ENCODE measurements at regions not wholly inside any gene's neighbourhood (a gene's known extent, or its start where the extent isn't known, plus 50 kb on each side); places are given as distances from the start of the nearest gene placed in this dataset.

DNA sequence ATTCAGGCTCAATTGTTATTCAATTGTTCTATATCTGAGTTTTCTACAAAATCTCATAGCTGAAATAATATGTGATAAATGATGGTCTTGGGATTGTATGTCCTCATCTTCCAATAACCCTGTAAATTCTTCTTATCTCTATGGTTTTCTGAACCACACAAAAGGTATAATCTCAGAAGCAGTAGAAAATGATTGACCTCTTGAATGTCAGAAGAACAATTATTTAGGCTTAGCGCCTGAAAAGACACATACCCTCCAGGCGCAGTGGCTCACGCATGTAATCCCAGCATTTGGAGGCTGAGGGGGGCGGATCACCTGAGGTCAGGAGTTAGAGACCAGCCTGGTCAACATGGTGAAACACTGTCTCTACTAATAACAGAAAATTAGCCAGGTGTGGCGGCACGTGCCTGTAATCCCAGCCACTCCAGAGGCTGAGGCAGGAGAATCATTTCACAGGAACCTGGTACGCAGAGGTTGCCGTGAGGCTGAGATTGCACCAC lies 288.0 kb upstream of the TBC1D5 start:
- TF ChIP-seq, protein P1, sequence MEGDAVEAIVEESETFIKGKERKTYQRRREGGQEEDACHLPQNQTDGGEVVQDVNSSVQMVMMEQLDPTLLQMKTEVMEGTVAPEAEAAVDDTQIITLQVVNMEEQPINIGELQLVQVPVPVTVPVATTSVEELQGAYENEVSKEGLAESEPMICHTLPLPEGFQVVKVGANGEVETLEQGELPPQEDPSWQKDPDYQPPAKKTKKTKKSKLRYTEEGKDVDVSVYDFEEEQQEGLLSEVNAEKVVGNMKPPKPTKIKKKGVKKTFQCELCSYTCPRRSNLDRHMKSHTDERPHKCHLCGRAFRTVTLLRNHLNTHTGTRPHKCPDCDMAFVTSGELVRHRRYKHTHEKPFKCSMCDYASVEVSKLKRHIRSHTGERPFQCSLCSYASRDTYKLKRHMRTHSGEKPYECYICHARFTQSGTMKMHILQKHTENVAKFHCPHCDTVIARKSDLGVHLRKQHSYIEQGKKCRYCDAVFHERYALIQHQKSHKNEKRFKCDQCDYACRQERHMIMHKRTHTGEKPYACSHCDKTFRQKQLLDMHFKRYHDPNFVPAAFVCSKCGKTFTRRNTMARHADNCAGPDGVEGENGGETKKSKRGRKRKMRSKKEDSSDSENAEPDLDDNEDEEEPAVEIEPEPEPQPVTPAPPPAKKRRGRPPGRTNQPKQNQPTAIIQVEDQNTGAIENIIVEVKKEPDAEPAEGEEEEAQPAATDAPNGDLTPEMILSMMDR (IDR thresholded peaks at IDR 0.05; ENCODE audit: insufficient read depth, low read depth, low read length) = no peak
- no peak for TF ChIP-seq EZH2 (IDR thresholded peaks at IDR 0.05; ENCODE audit: insufficient read depth, low read length)

All from astrocyte (in vitro differentiated cells and primary cell).